ENCODE measurements at regions not wholly inside any gene's neighbourhood (a gene's known extent, or its start where the extent isn't known, plus 50 kb on each side); places are given as distances from the start of the nearest gene placed in this dataset.

DNA sequence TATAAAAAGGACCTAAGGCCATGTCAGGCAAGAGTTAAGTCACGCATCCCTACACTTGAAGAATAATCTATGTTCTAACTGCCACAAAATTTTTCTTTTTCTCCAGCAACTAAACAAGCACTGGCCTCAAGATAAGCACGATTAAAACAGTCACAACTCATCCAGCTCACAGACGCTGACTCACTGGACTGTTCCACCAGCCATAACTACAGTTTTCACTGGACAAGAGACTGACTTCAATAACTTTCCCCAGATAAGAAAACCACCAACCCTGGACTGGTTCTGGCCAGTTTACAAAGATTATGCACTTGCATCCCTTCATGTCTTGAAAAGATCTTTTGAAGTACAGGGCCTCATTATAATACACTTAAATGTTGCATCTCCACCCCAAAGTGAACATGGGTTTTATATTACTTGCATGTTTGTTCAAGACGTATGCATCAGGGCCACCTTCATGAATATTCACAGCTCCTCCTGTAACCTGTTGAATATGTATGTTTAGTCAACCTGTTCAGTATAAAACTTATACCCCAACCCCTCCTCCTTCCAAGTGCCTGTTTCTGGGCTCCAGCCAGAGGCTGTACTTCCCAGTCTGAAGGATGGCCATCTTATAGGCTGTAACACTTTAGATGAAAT is 129.3 kb upstream of the EPB41L4A start:
- Histone ChIP-seq H3K36me3 (no peaks in the 10 kb centered on the region), H3K27me3 (no peaks in the 10 kb centered on the region), H3K27ac (no peak overlapping the region), H3K4me1 (peaks cover 0 to 14% (median 6%) of the 10 kb centered on the region in 4 donors), H3K9me3 (no peaks in the 10 kb centered on the region), H3K4me3 (no peak overlapping the region)
- WGBS, 5 donors = 15 to 38% (median 21%) methylated on average over 4 of the region's 4 CpGs
- TF ChIP-seq POLR2AphosphoS5 (IDR thresholded peaks at IDR 0.05) = peak in 1 of 3 donors; percentile 24
- no peak for TF ChIP-seq CTCF (IDR thresholded peaks at IDR 0.05)
- intact Hi-C loops (cut with DNase I; ENCODE audit: low total_unique reads) = no loop called here
- peak in 1 of 2 donors; percentile 65 for DNase-seq

GRCh38 chr5:112549127-112549526 is 130.1 kb upstream of the EPB41L4A start:
- Histone ChIP-seq H3K4me3 (no peak overlapping the region), H3K27ac (no peak overlapping the region), H3K9me3 (no peaks in the 10 kb centered on the region), H3K27me3 (no peaks in the 10 kb centered on the region), H3K4me1 (peaks cover 0 to 14% (median 6%) of the 10 kb centered on the region in 4 donors), H3K36me3 (no peaks in the 10 kb centered on the region)
- 64 to 75% (median 70%) methylated on average over 4 of the region's 4 CpGs for WGBS, 5 donors
- no peak for TF ChIP-seq EP300 (IDR thresholded peaks at IDR 0.05)
- TF ChIP-seq POLR2AphosphoS5 (IDR thresholded peaks at IDR 0.05) = no peak
- no peak for TF ChIP-seq POLR2A (IDR thresholded peaks at IDR 0.05)
- no peak for TF ChIP-seq CTCF (IDR thresholded peaks at IDR 0.05)
- intact Hi-C loops (cut with DNase I; ENCODE audit: low total_unique reads) = no loop called here
- no peak for DNase-seq

DNA sequence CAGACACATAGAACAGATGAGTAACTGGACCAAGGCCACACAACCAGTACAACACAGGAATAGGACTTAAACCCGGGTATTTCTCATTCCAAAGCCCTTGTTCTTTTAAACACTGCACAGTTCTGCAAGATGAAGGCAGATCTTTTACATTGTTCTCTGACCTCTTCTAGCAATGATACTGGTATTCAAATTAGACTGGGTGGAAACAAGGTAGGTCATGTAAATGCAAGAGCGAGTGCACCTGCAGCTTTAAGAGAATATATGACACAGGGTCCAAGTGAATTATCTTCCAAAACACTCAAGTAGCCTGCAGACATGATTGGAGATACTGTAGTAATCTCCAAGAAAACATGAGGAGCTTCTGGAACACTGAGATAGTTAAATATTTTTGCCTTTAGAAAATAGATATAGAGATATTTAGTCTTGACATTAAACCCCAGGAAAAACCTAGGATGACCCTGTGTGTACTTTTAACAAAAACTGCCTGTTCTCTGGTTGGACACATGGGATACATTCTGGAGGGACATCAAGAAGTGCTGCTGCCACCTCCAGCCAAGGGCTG is 130.6 kb upstream of the EPB41L4A start:
- Histone ChIP-seq H3K27me3 (no peaks in the 10 kb centered on the region), H3K4me3 (no peak overlapping the region), H3K9me3 (no peaks in the 10 kb centered on the region), H3K4me1 (peaks cover 0 to 14% (median 6%) of the 10 kb centered on the region in 4 donors), H3K36me3 (no peaks in the 10 kb centered on the region), H3K27ac (no peak overlapping the region)
- TF ChIP-seq POLR2A (IDR thresholded peaks at IDR 0.05) = no peak
- no peak for TF ChIP-seq EP300 (IDR thresholded peaks at IDR 0.05)
- no peak for DNase-seq
- intact Hi-C loops (cut with DNase I; ENCODE audit: low total_unique reads) = loop anchor here (5.0 kb wide), 1 partner anchor 213 kb away; no protein-coding TSS in a partner anchor
- WGBS, 5 donors = 64 to 82% (median 73%) methylated on average over 2 of the region's 2 CpGs

GRCh38 chr5:112551419-112552032 is 132.4 kb upstream of the EPB41L4A start:
- intact Hi-C loops (cut with DNase I; ENCODE audit: low total_unique reads) = loop anchor here (5.0 kb wide), 1 partner anchor 211 kb away; no protein-coding TSS in a partner anchor
- Histone ChIP-seq H3K4me3 (no peak overlapping the region), H3K9me3 (no peaks in the 10 kb centered on the region), H3K36me3 (no peaks in the 10 kb centered on the region), H3K27ac (no peak overlapping the region), H3K27me3 (no peaks in the 10 kb centered on the region), H3K4me1 (peaks cover 0 to 14% (median 6%) of the 10 kb centered on the region in 4 donors)
- DNase-seq = peak in 1 of 2 donors; percentile 91
- TF ChIP-seq EP300 (IDR thresholded peaks at IDR 0.05) (no peak), POLR2AphosphoS5 (IDR thresholded peaks at IDR 0.05) (no peak), CTCF (IDR thresholded peaks at IDR 0.05) (peak in 5 of 7 experiments; percentile 42 to 74 (median 60))
- WGBS, 5 donors = 31 to 35% (median 35%) methylated on average over 5 of the region's 5 CpGs

Data from stomach (tissue), 8 donors.